Skeletal muscle tissue (tissue), 3 donors: ENCODE measurements at regions not wholly inside any gene's neighbourhood (a gene's known extent, or its start where the extent isn't known, plus 50 kb on each side); places are given as distances from the start of the nearest gene placed in this dataset.

ENCODE experiments used
- H3K27ac ChIP-seq: one replicate; pipeline ENCODE4 v1.7.0; 2013; ENCODE audit warnings: mild to moderate bottlenecking, low read depth, low read length, inconsistent platforms
- H3K27me3 ChIP-seq, 3 donors: one replicate each; pipeline ENCODE4 v1.7.0; 2013; ENCODE audit warnings: low read length in 3 of 3; ENCODE audit not compliant: control insufficient read depth in 3 of 3, insufficient read depth in 3 of 3
- H3K36me3 ChIP-seq, 3 donors: one replicate each; pipeline ENCODE4 v1.7.0; 2013; ENCODE audit warnings: low read length in 3 of 3; ENCODE audit not compliant: control insufficient read depth in 3 of 3, insufficient read depth in 3 of 3
- H3K4me1 ChIP-seq, 3 donors: one replicate each; pipeline ENCODE4 v1.7.0; 2013; ENCODE audit warnings: low read length in 3 of 3, mild to moderate bottlenecking in 3 of 3; ENCODE audit not compliant: control insufficient read depth in 3 of 3, insufficient read depth in 3 of 3
- H3K4me3 ChIP-seq, 3 donors: one replicate each; pipeline ENCODE4 v1.7.0; 2013; ENCODE audit warnings: low read length in 3 of 3
- H3K9ac ChIP-seq, 3 donors: one replicate each; pipeline ENCODE4 v1.7.0; 2013; ENCODE audit warnings: low read length in 3 of 3, mild to moderate bottlenecking in 3 of 3, moderate library complexity in 2 of 3, low read depth in 1 of 3
- H3K9me3 ChIP-seq, 3 donors: one replicate each; pipeline ENCODE4 v1.7.0; 2013; ENCODE audit warnings: low read length in 3 of 3; ENCODE audit not compliant: control insufficient read depth in 3 of 3
- donor health status: Osteomylitis.

- no peaks in the 10 kb centered on the region for H3K27me3 ChIP-seq
- H3K4me1 ChIP-seq: peaks cover 0 to 5% (median 0%) of the 10 kb centered on the region in 3 donors
- H3K27ac ChIP-seq: no peak overlapping the region
- H3K9ac ChIP-seq: no peak overlapping the region
- H3K4me3 ChIP-seq: no peak overlapping the region
- no peaks in the 10 kb centered on the region for H3K9me3 ChIP-seq
- H3K36me3 ChIP-seq: no peaks in the 10 kb centered on the region
Measured at GRCh38 chr13:34701919-34702318, 240.2 kb upstream of the NBEA start.

- Histone ChIP-seq H3K9ac (no peak overlapping the region), H3K27ac (no peak overlapping the region), H3K36me3 (no peaks in the 10 kb centered on the region), H3K4me1 (no peaks in the 10 kb centered on the region), H3K27me3 (no peaks in the 10 kb centered on the region), H3K9me3 (no peaks in the 10 kb centered on the region), H3K4me3 (no peak overlapping the region)
Measured at GRCh38 chr13:34708566-34709313, 233.3 kb upstream of the NBEA start.

- H3K4me3 ChIP-seq: no peak overlapping the region
- no peaks in the 10 kb centered on the region for H3K36me3 ChIP-seq
Measured at GRCh38 chr13:34719060-34719875, 222.8 kb upstream of the NBEA start.

GRCh38 chr13:34720618-34721017 lies 221.5 kb upstream of the NBEA start:
- Histone ChIP-seq H3K9me3 (peaks cover 0 to 5% (median 0%) of the 10 kb centered on the region in 3 donors), H3K27ac (no peak overlapping the region), H3K27me3 (no peaks in the 10 kb centered on the region), H3K4me1 (peaks cover 0 to 3% (median 0%) of the 10 kb centered on the region in 3 donors), H3K4me3 (no peak overlapping the region), H3K9ac (no peak overlapping the region), H3K36me3 (no peaks in the 10 kb centered on the region)

More at GRCh38 chr13:34719060-34719875, 222.8 kb upstream of the NBEA start:
- Histone ChIP-seq H3K27ac (no peak overlapping the region), H3K4me1 (peaks cover 0 to 3% (median 0%) of the 10 kb centered on the region in 3 donors), H3K9me3 (peaks cover 0 to 5% (median 0%) of the 10 kb centered on the region in 3 donors), H3K9ac (no peak overlapping the region), H3K27me3 (no peaks in the 10 kb centered on the region)

GRCh38 chr13:34721631-34722595 lies 220.2 kb upstream of the NBEA start:
- peaks cover 0 to 3% (median 0%) of the 10 kb centered on the region in 3 donors for H3K4me1 ChIP-seq
- H3K27me3 ChIP-seq: no peaks in the 10 kb centered on the region
- no peak overlapping the region for H3K4me3 ChIP-seq
- H3K36me3 ChIP-seq: no peaks in the 10 kb centered on the region
- H3K9ac ChIP-seq: no peak overlapping the region
- no peak overlapping the region for H3K27ac ChIP-seq
- peaks cover 0 to 5% (median 0%) of the 10 kb centered on the region in 3 donors for H3K9me3 ChIP-seq

- Histone ChIP-seq H3K9ac (no peak overlapping the region), H3K9me3 (peaks cover 0 to 5% (median 0%) of the 10 kb centered on the region in 3 donors), H3K27ac (no peak overlapping the region), H3K4me1 (peaks cover 0 to 3% (median 0%) of the 10 kb centered on the region in 3 donors), H3K27me3 (no peaks in the 10 kb centered on the region), H3K4me3 (no peak overlapping the region), H3K36me3 (no peaks in the 10 kb centered on the region)
Measured at GRCh38 chr13:34722922-34723321, 219.1 kb upstream of the NBEA start.

- Histone ChIP-seq H3K4me1 (no peaks in the 10 kb centered on the region), H3K9me3 (no peaks in the 10 kb centered on the region), H3K27ac (no peak overlapping the region), H3K36me3 (no peaks in the 10 kb centered on the region), H3K27me3 (no peaks in the 10 kb centered on the region), H3K9ac (no peak overlapping the region), H3K4me3 (no peak overlapping the region)
Measured at GRCh38 chr13:34730961-34731360, 211.1 kb upstream of the NBEA start.

GRCh38 chr13:34731486-34731885 lies 210.6 kb upstream of the NBEA start:
- H3K27me3 ChIP-seq: no peaks in the 10 kb centered on the region
- H3K4me1 ChIP-seq: no peaks in the 10 kb centered on the region
- H3K9ac ChIP-seq: no peak overlapping the region
- no peak overlapping the region for H3K4me3 ChIP-seq
- no peaks in the 10 kb centered on the region for H3K36me3 ChIP-seq
- H3K9me3 ChIP-seq: no peaks in the 10 kb centered on the region
- no peak overlapping the region for H3K27ac ChIP-seq

- no peak overlapping the region for H3K4me3 ChIP-seq
- no peak overlapping the region for H3K9ac ChIP-seq
- H3K27me3 ChIP-seq: no peaks in the 10 kb centered on the region
- no peak overlapping the region for H3K27ac ChIP-seq
- H3K36me3 ChIP-seq: no peaks in the 10 kb centered on the region
- H3K4me1 ChIP-seq: no peaks in the 10 kb centered on the region
- no peaks in the 10 kb centered on the region for H3K9me3 ChIP-seq
Measured at GRCh38 chr13:34733721-34734120, 208.3 kb upstream of the NBEA start.
